SKM-1 treated with dmso at 0.1 percent for 144 hours (cell line): ENCODE measurements at regions not wholly inside any gene's neighbourhood (a gene's known extent, or its start where the extent isn't known, plus 50 kb on each side); places are given as distances from the start of the nearest gene placed in this dataset.
A peak's percentile ranks its signal among the peaks of the same experiment; 100 is the strongest.

Source experiments
- DNase-seq: peaks from one replicate; lab custom pipeline; 2025; ENCODE audit not compliant: unreplicated experiment; lab: John Stamatoyannopoulos, UW

DNA sequence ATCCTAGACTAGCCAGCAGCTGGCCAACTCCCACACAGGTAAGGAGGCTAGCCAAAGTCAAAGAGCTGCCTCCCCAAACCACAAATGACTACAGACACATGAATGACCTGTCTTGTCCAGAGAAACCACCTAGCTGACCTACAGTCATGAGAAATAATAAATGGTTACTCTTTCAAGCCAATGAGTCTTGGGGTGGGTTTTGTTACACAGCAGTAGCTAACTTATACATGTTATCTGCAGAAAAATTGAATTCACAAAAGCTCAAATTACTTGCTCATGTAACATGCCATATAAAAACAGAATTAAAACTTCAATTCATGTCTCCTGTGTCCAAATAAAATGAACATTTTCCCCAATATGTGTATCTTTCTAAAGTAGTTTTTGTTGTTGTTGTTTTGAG is 307.4 kb upstream of the NR2F2 start:
- no peak for DNase-seq

GRCh38 chr15:96027501-96027900 is 303.0 kb upstream of the NR2F2 start:
- DNase-seq = no peak

GRCh38 chr15:96028620-96029019 is 301.9 kb upstream of the NR2F2 start:
- no peak for DNase-seq

- DNase-seq = no peak
Observed at GRCh38 chr15:96029172-96029571, 301.3 kb upstream of the NR2F2 start.

DNA sequence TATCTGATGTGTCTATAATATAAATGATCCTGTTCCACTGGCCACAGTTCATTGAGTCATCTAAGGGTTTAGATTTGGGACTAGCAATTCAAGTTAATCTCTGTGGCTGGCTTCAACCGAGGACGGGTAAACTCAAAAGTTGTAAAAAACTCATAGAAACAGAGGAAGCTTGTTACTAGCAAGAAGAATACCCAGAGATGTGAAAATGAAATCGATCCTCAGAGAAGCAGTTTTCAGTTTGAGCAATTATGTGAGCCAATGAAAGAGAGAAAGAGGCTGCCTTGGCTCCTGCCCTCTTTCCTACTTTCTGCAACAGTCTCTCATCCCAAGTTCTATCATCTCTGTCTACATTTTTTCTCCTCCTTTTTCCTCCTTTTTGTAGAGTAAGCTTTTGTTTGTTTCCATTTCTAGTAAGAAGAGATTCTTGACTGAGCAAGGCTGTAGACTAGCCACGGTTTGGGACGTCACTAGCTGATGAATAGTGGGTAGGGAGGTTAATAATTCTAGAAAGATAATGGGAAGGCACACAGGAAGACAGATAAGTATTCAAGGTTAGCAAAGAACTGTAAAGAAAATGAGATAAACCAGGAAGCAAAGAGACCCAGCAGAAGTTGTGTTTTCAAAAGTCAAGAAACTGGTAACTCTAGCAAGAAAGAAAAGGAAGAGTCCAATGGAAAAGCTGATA is 298.9 kb upstream of the NR2F2 start:
- no peak for DNase-seq

DNA sequence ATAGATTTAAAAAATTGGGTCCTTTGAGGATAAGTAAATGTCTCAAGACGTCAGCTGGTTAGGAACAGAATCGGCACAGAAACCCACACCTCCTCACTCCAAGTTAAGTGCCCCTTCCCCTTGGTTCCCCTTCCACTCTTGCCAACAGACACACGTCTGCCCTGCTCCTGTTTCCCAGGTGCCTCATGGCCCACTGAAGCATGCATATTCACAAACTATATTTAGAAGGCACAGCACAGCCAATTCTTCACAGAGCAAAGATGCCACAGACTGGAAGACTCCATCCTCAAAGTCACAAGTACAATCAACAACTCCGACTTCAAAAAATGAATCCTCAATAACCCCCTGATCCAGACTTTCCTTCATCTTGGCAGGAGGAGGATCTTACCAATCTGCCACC is 295.4 kb upstream of the NR2F2 start:
- DNase-seq = no peak

- no peak for DNase-seq
Observed at GRCh38 chr15:96035635-96036034, 294.9 kb upstream of the NR2F2 start.

GRCh38 chr15:96037584-96037983 is 292.9 kb upstream of the NR2F2 start:
- no peak for DNase-seq

DNA sequence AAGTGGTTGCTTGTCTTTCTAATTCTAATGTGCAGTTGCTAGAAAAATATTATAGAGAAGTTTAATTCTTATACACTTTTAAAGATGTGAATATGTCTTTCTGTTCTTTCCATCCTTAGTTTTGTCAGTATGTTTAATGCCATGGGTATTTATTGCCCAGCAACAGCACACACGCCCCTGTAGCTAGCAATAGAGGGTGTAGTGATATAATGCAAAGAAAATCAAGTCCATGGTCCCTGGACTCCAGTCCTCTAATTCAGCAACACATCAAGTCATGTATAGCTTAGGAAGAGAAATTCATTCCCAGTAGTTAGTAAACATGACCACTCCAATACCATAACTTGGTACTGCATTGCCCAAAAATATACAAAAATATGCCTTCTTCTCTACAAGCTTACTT is 292.4 kb upstream of the NR2F2 start:
- DNase-seq = no peak

DNA sequence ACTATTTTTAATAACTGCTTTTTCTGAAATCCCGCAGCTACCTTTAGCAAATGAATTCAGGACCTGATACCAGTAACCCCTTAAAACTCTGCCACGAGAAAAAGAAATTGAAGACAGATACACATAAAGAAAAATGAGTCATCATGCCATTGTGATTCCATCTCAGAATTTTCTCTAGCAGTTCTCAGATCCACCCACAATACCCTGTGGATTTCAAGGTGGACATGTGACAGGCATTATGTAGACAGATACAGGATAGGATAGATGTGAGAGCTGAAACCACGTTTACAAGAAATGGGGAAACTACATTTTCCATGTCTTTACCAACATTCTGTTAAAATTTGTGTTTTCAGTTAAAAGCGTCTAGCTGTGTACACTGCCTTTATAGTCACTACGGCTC is 291.9 kb upstream of the NR2F2 start:
- no peak for DNase-seq

DNA sequence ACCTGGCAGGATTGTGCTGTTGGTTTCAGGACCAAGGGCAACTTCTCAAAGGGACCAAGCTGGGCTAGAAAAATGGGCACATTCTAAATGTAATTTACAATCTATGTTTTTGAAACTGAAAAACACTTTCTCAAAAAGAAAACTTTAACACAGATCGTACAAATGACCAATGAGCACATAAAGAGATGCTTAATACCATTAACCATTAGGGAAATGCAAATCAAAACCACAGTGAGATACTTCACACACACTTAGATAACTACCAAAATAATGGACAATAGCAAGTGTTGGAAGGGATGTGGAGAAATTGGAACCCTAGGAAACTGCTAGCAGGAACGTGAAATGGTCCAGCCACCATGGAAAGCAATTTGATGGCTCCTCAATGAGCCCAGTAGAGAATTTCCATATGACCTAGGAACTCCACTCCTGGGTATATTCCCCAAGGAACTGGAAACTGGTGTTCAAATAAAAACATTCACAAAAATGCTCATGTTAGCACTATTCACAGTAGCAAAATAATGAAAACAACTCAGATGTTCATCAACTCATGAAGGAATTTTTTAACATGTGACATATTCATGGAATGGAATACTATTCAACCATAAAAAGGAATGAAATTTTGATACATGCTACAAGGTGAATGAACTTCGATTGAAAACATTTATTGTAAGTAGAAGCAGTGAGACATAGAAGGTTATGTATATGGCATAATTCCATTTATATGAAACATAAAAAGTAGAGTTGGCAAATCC is 288.3 kb upstream of the NR2F2 start:
- no peak for DNase-seq

DNA sequence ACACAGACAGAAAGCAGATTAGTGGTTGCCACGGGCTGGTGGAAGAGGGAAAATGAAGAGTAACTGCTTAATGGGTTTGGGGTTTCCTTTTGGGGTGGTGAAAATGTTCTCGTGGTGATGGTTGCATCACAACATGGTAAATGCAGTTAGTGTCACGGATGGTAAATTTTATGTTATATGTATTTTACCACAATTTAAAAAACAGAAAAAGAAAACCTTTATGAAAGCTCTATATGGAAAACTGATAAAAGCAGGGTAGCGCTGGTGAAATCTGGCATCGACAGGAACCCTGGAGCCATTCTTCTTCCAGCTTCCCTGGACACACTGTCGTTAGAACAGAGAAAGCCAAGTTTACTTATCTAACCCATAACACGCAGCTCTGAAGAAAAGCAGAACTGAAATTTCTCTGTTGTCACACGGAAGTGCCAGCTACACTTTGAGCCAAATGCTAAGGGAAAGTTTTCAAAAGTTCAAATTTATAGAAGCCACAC is 287.7 kb upstream of the NR2F2 start:
- peak; percentile 80 for DNase-seq

DNA sequence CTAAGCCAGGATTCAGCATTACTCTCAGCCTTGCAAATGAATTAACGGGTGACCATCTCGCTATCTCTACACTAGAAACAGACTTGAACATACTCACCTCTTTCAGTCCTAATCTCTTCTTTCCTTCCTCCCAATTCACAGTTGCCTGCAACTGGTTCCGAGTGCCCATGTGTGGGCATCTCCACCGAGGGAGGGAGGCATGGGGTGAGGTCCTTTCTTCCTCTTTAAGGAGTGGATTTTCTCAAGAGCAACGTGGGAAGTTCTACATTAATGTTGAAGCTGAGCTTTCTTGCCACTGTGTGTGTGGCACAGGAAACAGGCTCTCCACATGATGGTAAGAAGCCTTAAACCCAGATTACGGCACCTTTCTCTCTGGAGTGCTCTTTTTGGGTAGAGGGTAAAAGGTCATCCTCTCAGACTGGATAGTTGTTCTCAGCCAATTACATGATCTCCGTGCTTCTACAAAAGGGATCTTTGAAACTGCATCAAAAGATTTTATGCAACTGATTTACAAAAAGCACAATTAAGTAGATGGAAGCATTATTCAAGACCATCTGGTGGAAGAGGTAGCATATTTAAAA is 286.8 kb upstream of the NR2F2 start:
- DNase-seq = no peak

GRCh38 chr15:96046620-96047240 is 283.8 kb upstream of the NR2F2 start:
- DNase-seq = no peak

- no peak for DNase-seq
Observed at GRCh38 chr15:96047255-96047931, 283.1 kb upstream of the NR2F2 start.

DNA sequence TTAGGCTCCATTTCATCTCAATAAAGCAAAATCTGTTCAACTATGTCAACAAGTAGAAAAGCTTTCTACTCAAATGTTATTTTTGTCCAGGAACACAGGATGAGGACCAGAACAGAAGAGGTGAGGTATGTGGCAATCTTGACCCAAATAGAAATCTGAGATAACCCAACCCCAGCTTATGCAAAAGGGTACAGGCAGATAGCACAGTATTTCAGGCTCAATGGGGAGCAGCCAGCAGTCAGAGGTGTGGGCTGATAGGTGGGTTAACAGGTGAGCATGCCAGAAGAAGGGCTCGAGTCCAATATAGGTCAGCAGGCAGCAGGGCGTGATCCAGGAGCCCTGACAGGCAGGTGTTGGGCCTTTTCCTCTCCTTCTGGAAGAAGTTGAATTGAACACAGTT is 281.2 kb upstream of the NR2F2 start:
- no peak for DNase-seq

DNA sequence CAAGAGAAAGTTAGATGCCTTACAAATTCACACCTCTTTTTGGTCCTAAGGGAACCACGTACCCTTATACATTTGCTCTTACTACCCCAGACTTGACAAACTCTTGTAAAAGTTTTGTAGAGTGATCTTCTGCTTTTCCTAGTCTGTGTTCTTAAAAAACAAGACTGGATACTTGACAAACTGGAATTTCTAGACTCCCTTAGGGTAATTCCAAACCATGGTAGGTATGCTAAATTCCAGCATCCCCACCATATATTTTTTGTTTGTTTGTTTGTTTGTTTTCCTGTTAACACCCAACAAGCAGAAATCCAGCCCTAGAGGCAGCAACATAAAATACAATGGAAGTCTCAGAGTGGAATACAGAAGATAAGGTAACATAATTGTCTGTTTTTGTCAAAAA is 280.7 kb upstream of the NR2F2 start:
- no peak for DNase-seq

GRCh38 chr15:96051598-96051997 is 278.9 kb upstream of the NR2F2 start:
- DNase-seq = no peak

DNA sequence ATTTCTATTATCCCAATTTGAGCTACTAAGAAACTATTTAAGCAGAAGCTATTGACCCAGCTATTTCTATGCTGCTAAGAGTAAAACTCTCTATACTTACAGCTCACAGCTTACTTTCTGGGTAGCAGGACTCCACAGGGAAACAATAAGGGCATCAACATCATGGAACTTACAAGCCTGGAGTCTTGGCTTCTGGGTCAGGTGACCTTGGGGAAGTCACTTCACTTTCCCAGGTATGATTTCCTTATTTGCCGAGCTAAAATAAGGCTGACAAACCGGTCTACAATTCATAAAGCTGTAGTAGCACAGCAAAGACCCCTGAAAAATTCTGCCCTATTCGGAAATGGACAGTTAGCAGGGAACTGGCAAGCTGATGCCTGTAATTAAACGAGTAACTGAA is 278.3 kb upstream of the NR2F2 start:
- no peak for DNase-seq

DNA sequence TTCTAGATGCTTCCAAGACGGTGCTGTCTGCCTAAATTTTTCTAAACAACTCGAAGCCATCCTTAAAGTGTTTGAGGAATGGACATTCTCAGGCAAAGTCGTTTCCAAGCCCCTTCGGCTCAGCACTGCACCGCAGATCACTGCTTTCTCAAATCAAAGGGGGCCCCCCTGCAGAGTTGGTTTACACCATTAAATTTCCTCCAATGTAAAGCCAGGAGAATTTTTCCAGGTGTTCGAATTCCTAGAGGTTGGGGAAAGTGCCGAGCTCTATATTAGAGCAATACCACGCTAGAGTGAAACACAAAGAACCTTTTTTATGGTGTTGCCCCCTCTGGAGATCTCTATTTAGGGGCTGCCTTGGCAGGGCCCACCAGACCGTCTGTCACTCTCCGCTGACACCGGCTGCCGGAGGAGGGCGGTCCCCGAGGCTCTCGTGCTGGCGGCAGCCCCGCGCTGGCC is 277.9 kb upstream of the NR2F2 start:
- no peak for DNase-seq
